OCI-LY1 (cell line): ENCODE measurements at regions not wholly inside any gene's neighbourhood (a gene's known extent, or its start where the extent isn't known, plus 50 kb on each side); places are given as distances from the start of the nearest gene placed in this dataset.

Source experiments
- H2AFZ ChIP-seq: fragments of 200-600 bp; sonication (generic), shearing (Covaris generic); 2 replicates; pipeline ENCODE4 v1.6.0; 2014; ENCODE audit warnings: antibody characterized with exemption, mild to moderate bottlenecking, low read length
- H3F3A ChIP-seq: fragments of 200-600 bp; sonication (generic), shearing (Covaris generic); 2 replicates; pipeline ENCODE4 v1.6.0; 2014; ENCODE audit warnings: mild to moderate bottlenecking, antibody characterized with exemption, low read length, moderate library complexity; ENCODE audit not compliant: insufficient read depth
- H3K27ac ChIP-seq: fragments of 200-600 bp; sonication (generic); 2 replicates; pipeline ENCODE4 v1.5.1; 2014; ENCODE audit warnings: low read length, mixed run types, mild to moderate bottlenecking, low read depth; ENCODE audit not compliant: poor library complexity, severe bottlenecking
- H3K27me3 ChIP-seq: fragments of 200-600 bp; sonication (generic); 2 replicates; pipeline ENCODE4 v1.6.0; 2014; ENCODE audit warnings: antibody characterized with exemption, mild to moderate bottlenecking, low read length, moderate library complexity; ENCODE audit not compliant: insufficient read depth
- H3K36me3 ChIP-seq: fragments of 200-600 bp; sonication (generic); 2 replicates; pipeline ENCODE4 v1.6.1; 2014; ENCODE audit warnings: mild to moderate bottlenecking, antibody characterized with exemption, low read length, moderate library complexity, mixed read lengths; ENCODE audit not compliant: insufficient read depth
- H3K4me1 ChIP-seq: fragments of 200-600 bp; sonication (generic); 2 replicates; pipeline ENCODE4 v1.5.1; 2014; ENCODE audit warnings: mild to moderate bottlenecking, low read length, moderate library complexity; ENCODE audit not compliant: insufficient read depth, severe bottlenecking
- H3K4me2 ChIP-seq: fragments of 200-600 bp; sonication (generic), shearing (Covaris generic); 2 replicates; pipeline ENCODE4 v1.6.1; 2014; ENCODE audit warnings: low read length
- H3K4me3 ChIP-seq: fragments of 200-600 bp; sonication (generic); 2 replicates; pipeline ENCODE4 v1.5.1; 2014; ENCODE audit warnings: low read length, low read depth, mild to moderate bottlenecking, mixed read lengths; ENCODE audit not compliant: poor library complexity, severe bottlenecking
- H3K79me2 ChIP-seq: fragments of 200-600 bp; shearing (Covaris generic); 2 replicates; pipeline ENCODE4 v1.6.1; 2016; ENCODE audit warnings: mixed run types, low read length, mixed read lengths; ENCODE audit not compliant: insufficient read depth
- H3K9ac ChIP-seq: fragments of 200-600 bp; sonication (generic), shearing (Covaris generic); 2 replicates; pipeline ENCODE4 v1.6.1; 2014; ENCODE audit warnings: mild to moderate bottlenecking, low read length, mixed read lengths
- H3K9me2 ChIP-seq: fragments of 200-600 bp; sonication (generic), shearing (Covaris generic); 2 replicates; pipeline ENCODE4 v1.6.1; 2014; ENCODE audit warnings: low read depth, mild to moderate bottlenecking, low read length, mixed read lengths
- H3K9me3 ChIP-seq: fragments of 200-600 bp; shearing (Covaris generic); 2 replicates; pipeline ENCODE4 v1.6.1; 2014; ENCODE audit warnings: low read length, mixed read lengths
- H4K20me1 ChIP-seq: fragments of 200-600 bp; sonication (generic), shearing (Covaris generic); 2 replicates; pipeline ENCODE4 v1.6.0; 2016; ENCODE audit warnings: mild to moderate bottlenecking, low read length; ENCODE audit not compliant: insufficient read depth
- EZH2 ChIP-seq: fragments of 200-600 bp; sonication (generic), shearing (Covaris generic); IDR thresholded peaks from 2 replicates; pipeline ENCODE4 v1.8.0; 2017; ENCODE audit warnings: borderline replicate concordance, mixed run types, mild to moderate bottlenecking, antibody characterized with exemption, low read length, moderate library complexity, mixed read lengths
- TF ChIP-seq, protein P1 (sequence below): fragments of 200-600 bp; sonication (generic), shearing (Covaris generic); IDR thresholded peaks from 2 replicates; pipeline ENCODE4 v1.5.1; 2017; ENCODE audit warnings: mild to moderate bottlenecking, antibody characterized with exemption, low read length, moderate library complexity, mixed read lengths

GRCh38 chr2:5535301-5535700 lies 156.9 kb upstream of the SOX11 start:
- no peak overlapping the region for H3K4me3 ChIP-seq
- no peaks in the 10 kb centered on the region for H3K4me1 ChIP-seq
- no peak overlapping the region for H3K4me2 ChIP-seq
- no peaks in the 10 kb centered on the region for H4K20me1 ChIP-seq
- H3K79me2 ChIP-seq, result no peaks in the 10 kb centered on the region
- H3K9ac ChIP-seq, result no peak overlapping the region
- no peaks in the 10 kb centered on the region for H3K9me2 ChIP-seq
- H2AFZ ChIP-seq, result no peak overlapping the region
- H3F3A ChIP-seq, result no peaks in the 10 kb centered on the region
- no peaks in the 10 kb centered on the region for H3K9me3 ChIP-seq
- TF ChIP-seq, protein P1, sequence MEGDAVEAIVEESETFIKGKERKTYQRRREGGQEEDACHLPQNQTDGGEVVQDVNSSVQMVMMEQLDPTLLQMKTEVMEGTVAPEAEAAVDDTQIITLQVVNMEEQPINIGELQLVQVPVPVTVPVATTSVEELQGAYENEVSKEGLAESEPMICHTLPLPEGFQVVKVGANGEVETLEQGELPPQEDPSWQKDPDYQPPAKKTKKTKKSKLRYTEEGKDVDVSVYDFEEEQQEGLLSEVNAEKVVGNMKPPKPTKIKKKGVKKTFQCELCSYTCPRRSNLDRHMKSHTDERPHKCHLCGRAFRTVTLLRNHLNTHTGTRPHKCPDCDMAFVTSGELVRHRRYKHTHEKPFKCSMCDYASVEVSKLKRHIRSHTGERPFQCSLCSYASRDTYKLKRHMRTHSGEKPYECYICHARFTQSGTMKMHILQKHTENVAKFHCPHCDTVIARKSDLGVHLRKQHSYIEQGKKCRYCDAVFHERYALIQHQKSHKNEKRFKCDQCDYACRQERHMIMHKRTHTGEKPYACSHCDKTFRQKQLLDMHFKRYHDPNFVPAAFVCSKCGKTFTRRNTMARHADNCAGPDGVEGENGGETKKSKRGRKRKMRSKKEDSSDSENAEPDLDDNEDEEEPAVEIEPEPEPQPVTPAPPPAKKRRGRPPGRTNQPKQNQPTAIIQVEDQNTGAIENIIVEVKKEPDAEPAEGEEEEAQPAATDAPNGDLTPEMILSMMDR, result no peak
- TF ChIP-seq EZH2, result no peak
- H3K27me3 ChIP-seq, result no peaks in the 10 kb centered on the region
- no peaks in the 10 kb centered on the region for H3K36me3 ChIP-seq
- no peak overlapping the region for H3K27ac ChIP-seq

DNA sequence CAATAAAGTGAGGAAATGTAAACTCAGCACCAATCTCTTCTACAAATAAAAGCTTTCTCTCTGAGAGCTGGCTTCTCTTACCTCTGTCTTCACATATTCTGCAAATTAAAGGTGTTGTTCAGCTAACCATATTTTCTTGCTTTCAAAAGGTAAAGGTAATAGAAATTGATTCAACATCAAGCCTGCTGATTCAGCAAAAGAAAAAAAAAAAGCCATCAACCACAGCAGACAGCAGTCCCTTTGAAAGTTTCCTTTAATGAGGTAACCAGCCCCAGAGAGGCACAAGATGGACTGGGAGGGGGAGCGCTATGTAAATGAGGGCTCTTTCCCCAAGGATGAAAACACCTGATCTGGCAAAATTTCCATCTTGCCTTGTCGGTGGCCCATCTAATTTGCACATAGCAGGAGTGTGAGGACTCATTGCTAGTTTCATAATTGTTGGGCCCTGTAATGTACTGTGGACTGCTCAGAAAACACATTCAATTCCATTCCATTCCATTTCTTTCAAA lies 154.9 kb upstream of the SOX11 start:
- Histone ChIP-seq H3F3A (no peaks in the 10 kb centered on the region), H3K79me2 (no peaks in the 10 kb centered on the region), H3K9ac (no peak overlapping the region), H3K4me3 (no peak overlapping the region), H4K20me1 (no peaks in the 10 kb centered on the region), H3K36me3 (no peaks in the 10 kb centered on the region), H2AFZ (no peak overlapping the region), H3K27me3 (no peaks in the 10 kb centered on the region), H3K9me2 (no peaks in the 10 kb centered on the region), H3K4me1 (no peaks in the 10 kb centered on the region), H3K4me2 (no peak overlapping the region), H3K9me3 (no peaks in the 10 kb centered on the region), H3K27ac (no peak overlapping the region)
- TF ChIP-seq EZH2, result no peak
- TF ChIP-seq, protein P1, result no peak

GRCh38 chr2:5538313-5538712 lies 153.9 kb upstream of the SOX11 start:
- Histone ChIP-seq H3K27ac (no peak overlapping the region), H3K27me3 (no peaks in the 10 kb centered on the region), H3K9ac (no peak overlapping the region)

More at GRCh38 chr2:5538313-5538712, 153.9 kb upstream of the SOX11 start:
- Histone ChIP-seq H3K4me3 (no peak overlapping the region), H2AFZ (no peak overlapping the region), H3K36me3 (no peaks in the 10 kb centered on the region), H4K20me1 (no peaks in the 10 kb centered on the region), H3K4me1 (no peaks in the 10 kb centered on the region), H3K9me2 (no peaks in the 10 kb centered on the region), H3K4me2 (no peak overlapping the region), H3K79me2 (no peaks in the 10 kb centered on the region), H3K9me3 (no peaks in the 10 kb centered on the region), H3F3A (no peaks in the 10 kb centered on the region)
- TF ChIP-seq, protein P1, result no peak
- no peak for TF ChIP-seq EZH2
